ENCODE measurements at regions not wholly inside any gene's neighbourhood (a gene's known extent, or its start where the extent isn't known, plus 50 kb on each side); places are given as distances from the start of the nearest gene placed in this dataset.

DNA sequence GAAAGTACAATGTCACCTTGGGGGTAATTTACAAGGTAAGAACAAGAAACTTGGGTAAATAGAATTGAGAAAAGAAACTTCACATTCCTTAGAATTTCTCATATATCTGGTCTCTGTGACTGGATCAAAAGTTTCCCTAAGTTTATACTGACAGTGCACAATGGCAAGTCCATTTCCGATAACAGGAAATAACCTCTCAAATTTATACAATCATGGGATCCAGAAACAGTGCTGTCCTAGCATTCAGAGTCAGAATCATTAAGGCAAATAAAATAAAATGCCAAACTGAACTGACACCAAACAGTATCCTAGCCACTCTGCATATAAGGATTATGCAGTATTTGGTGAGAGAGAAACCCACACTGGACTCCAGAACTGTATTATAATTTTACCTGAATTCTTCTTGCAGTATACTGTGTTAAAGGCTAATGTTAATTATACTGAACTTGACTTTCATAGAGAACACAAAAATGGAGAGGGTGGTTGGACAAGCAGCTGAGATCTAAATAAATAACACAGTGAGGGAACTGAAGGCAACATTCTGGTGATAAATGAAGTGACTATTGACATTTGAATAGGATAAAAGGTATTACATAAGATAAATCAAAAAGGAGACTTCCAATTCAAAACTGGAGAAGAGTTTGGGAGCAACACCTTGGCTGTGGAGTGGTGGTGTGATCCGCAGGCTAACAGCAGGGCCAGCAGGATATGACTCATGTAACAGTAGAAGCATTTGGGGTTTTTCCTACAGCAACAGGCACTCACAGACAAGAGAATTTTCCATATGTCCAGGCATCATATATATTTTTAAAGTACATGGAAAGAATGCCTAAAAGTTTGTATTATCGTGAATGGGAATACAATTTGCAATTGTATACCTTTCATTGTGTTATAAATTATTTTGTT lies 932.5 kb upstream of the MIR17HG start:
- Histone ChIP-seq H3K36me3 (ENCODE audit: insufficient read depth, low read depth, low read length) (no peaks in the 10 kb centered on the region), H3K9ac (ENCODE audit: low read depth, low read length) (no peak overlapping the region), H3K4me1 (ENCODE audit: insufficient read depth, low read length) (peaks cover 13% of the 10 kb centered on the region; the same call in 1 of the 2 replicates), H3K27ac (ENCODE audit: low read length) (no peak overlapping the region), H3K9me3 (ENCODE audit: insufficient read depth, low read depth, low read length) (no peaks in the 10 kb centered on the region), H3K4me3 (ENCODE audit: low read length) (no peak overlapping the region), H3K27me3 (ENCODE audit: insufficient read depth, low read length) (no peaks in the 10 kb centered on the region)

DNA sequence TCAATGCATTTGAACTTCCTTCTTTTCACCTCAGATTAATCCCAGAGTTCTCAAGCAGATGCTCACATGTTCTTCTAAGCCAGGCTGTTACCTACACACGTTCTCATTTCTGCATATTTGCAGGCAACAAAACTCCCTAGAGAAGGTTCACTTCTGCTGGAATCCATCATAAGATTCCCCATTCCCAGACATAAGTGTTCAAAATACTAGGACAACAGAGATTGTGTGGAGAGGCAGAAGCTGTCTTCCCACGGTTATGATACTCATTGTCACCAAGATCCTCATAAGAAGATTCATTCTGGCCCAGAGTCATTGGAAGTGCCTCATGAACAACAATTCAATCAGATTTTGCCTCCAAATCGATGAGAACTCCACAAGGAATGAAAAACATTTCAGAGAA lies 931.6 kb upstream of the MIR17HG start:
- H3K36me3 ChIP-seq (ENCODE audit: insufficient read depth, low read depth, low read length), result no peaks in the 10 kb centered on the region
- no peaks in the 10 kb centered on the region for H3K27me3 ChIP-seq (ENCODE audit: insufficient read depth, low read length)
- H3K9ac ChIP-seq (ENCODE audit: low read depth, low read length), result no peak overlapping the region
- H3K9me3 ChIP-seq (ENCODE audit: insufficient read depth, low read depth, low read length), result no peaks in the 10 kb centered on the region
- H3K27ac ChIP-seq (ENCODE audit: low read length), result no peak overlapping the region
- H3K4me3 ChIP-seq (ENCODE audit: low read length), result no peak overlapping the region
- peaks cover 13% of the 10 kb centered on the region; the same call in 1 of the 2 replicates for H3K4me1 ChIP-seq (ENCODE audit: insufficient read depth, low read length)

DNA sequence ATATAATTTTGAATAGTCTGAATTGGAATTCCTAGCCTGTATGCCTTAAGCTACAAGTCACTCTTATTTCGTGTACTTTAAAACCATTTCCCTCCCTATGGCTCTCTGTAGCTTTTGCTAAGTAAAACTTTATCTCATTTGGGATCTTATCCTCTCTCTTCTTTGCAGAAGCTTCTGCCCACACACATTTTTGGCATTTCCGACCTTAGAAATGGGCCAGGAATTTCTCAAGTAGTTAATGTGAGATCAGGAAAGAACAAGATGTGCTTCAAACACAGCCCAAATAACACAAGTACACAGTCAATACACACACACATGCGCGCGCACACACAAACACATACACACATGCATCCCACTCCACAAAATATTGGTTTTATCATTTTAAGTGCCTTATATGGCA lies 931.0 kb upstream of the MIR17HG start:
- peaks cover 13% of the 10 kb centered on the region; the same call in 1 of the 2 replicates for H3K4me1 ChIP-seq (ENCODE audit: insufficient read depth, low read length)
- H3K36me3 ChIP-seq (ENCODE audit: insufficient read depth, low read depth, low read length), result no peaks in the 10 kb centered on the region
- H3K9ac ChIP-seq (ENCODE audit: low read depth, low read length), result no peak overlapping the region
- no peak overlapping the region for H3K4me3 ChIP-seq (ENCODE audit: low read length)
- H3K27me3 ChIP-seq (ENCODE audit: insufficient read depth, low read length), result no peaks in the 10 kb centered on the region
- H3K9me3 ChIP-seq (ENCODE audit: insufficient read depth, low read depth, low read length), result no peaks in the 10 kb centered on the region
- H3K27ac ChIP-seq (ENCODE audit: low read length), result no peak overlapping the region

DNA sequence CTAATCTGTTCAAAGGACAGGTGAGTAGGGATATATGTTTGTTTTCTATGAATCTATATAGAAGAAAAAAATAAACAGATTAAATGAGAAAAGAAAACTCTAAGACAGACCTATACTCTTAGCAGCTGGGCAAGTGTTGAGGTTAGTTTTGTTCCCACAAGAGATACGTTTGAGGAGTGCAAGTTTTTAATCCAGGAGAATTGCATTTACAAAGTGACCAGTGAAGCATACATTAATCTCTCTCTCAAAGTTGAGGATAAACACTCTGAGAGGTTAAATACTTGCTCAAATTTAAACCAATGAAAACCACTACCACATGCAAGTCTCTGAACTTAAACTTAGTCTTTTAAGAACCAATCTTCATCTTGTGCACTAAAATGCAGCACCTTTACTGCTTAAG lies 930.5 kb upstream of the MIR17HG start:
- Histone ChIP-seq H3K9ac (ENCODE audit: low read depth, low read length) (no peak overlapping the region), H3K9me3 (ENCODE audit: insufficient read depth, low read depth, low read length) (no peaks in the 10 kb centered on the region), H3K4me1 (ENCODE audit: insufficient read depth, low read length) (peaks cover 13% of the 10 kb centered on the region; the same call in 1 of the 2 replicates), H3K27me3 (ENCODE audit: insufficient read depth, low read length) (no peaks in the 10 kb centered on the region), H3K4me3 (ENCODE audit: low read length) (no peak overlapping the region), H3K27ac (ENCODE audit: low read length) (no peak overlapping the region), H3K36me3 (ENCODE audit: insufficient read depth, low read depth, low read length) (no peaks in the 10 kb centered on the region)

DNA sequence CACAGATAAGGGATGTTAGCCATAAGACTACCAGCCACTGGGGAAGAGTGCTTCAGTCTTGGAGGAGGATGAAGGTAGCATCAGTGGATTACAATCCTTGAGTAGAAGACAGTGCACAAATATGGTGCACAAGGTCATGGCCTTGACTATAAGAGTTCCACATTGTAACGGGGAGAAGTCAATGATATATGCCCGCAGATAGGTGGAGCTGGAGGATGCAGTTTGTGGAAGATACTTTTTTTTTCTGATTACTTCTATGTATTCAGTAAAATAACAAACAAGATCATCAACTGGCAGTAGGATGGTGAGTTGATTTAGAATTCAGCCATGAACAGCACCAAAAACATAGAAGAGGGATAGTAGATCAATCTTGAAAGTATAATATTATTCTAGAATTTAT lies 926.8 kb upstream of the MIR17HG start:
- Histone ChIP-seq H3K4me1 (ENCODE audit: insufficient read depth, low read length) (no peaks in the 10 kb centered on the region), H3K9me3 (ENCODE audit: insufficient read depth, low read depth, low read length) (no peaks in the 10 kb centered on the region), H3K9ac (ENCODE audit: low read depth, low read length) (no peak overlapping the region), H3K36me3 (ENCODE audit: insufficient read depth, low read depth, low read length) (no peaks in the 10 kb centered on the region), H3K27ac (ENCODE audit: low read length) (no peak overlapping the region), H3K4me3 (ENCODE audit: low read length) (no peak overlapping the region), H3K27me3 (ENCODE audit: insufficient read depth, low read length) (no peaks in the 10 kb centered on the region)

DNA sequence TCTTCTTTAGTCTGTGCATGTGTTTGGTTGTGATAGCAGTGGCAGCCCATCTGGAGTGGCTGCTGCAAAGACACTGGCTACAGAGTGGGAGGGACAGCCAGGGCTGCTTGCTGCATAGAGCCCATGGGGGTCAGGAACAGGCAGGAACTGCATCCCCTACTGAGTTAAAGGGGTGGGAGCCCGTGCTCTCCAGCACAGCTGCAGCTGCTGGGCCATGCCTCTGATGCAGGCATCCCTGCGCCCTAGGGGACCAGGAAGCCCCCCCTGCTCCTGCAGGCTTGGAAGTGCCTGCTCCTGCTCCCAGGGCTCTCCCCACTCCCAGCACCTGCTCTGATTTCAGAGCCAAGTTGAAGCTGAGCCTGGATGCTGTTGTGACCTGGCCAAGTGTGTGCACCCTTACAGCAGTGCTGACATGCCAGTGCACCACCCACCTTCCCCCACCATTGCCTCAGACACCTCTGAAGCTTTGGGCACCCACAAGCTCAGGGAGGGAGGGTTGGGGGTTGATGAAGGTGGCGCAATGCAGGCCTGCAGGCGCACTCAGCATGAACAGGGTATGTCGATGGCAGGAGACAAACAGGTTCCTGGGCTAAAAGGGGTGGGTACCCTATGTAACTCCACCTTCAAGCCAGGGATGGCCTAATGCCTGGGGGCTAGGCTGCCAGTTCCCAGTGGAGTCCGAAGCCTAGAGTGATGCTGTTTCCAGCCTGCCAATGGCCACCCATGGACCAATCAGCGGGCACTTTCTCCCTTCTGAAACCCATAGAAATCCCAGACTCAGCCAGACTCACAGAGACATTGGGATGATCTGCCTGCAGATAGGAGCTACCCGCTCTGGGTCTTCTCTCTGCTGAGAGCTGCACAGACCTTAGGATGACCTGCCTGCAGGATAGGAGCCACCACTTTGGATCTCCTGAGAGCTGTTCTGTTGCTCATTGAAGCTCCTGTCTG lies 919.9 kb upstream of the MIR17HG start:
- no peak overlapping the region for H3K4me3 ChIP-seq (ENCODE audit: low read length)
- no peaks in the 10 kb centered on the region for H3K4me1 ChIP-seq (ENCODE audit: insufficient read depth, low read length)
- H3K9me3 ChIP-seq (ENCODE audit: insufficient read depth, low read depth, low read length), result no peaks in the 10 kb centered on the region
- H3K27ac ChIP-seq (ENCODE audit: low read length), result no peak overlapping the region
- no peaks in the 10 kb centered on the region for H3K27me3 ChIP-seq (ENCODE audit: insufficient read depth, low read length)
- H3K9ac ChIP-seq (ENCODE audit: low read depth, low read length), result no peak overlapping the region
- H3K36me3 ChIP-seq (ENCODE audit: insufficient read depth, low read depth, low read length), result no peaks in the 10 kb centered on the region

DNA sequence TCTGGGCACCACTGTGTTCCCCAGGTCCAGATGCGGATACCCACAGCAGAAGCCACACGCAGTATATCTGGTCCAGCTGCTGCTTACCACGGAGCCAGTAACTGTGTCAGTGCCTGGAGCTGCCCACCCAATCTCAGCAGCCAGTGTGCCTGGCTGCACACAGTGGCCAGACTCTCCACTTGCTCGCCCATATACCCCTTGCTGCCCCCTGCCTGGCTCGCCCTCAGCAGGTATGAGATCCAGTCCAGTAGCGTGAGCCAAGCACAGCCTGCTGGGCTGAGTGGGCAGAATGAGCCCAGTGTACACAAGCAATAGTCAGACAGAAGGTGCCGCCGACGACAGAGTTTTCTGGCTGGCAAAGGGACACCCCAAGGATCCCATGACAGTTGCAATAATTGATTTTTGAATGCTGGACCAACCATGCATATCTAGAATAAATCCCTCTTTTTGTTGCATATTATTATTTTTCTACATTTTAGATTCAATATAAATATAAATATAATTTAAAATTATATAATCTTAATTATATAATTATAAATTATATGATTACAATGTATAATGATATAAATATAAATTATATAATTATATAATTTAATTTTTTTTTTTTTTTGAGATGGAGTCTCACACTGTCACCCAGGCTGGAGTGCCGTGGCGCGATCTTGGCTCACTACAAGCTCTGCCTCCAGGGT lies 918.8 kb upstream of the MIR17HG start:
- no peaks in the 10 kb centered on the region for H3K36me3 ChIP-seq (ENCODE audit: insufficient read depth, low read depth, low read length)
- H3K4me3 ChIP-seq (ENCODE audit: low read length), result no peak overlapping the region
- no peak overlapping the region for H3K9ac ChIP-seq (ENCODE audit: low read depth, low read length)
- H3K27ac ChIP-seq (ENCODE audit: low read length), result no peak overlapping the region
- no peaks in the 10 kb centered on the region for H3K4me1 ChIP-seq (ENCODE audit: insufficient read depth, low read length)
- H3K27me3 ChIP-seq (ENCODE audit: insufficient read depth, low read length), result no peaks in the 10 kb centered on the region
- H3K9me3 ChIP-seq (ENCODE audit: insufficient read depth, low read depth, low read length), result no peaks in the 10 kb centered on the region

DNA sequence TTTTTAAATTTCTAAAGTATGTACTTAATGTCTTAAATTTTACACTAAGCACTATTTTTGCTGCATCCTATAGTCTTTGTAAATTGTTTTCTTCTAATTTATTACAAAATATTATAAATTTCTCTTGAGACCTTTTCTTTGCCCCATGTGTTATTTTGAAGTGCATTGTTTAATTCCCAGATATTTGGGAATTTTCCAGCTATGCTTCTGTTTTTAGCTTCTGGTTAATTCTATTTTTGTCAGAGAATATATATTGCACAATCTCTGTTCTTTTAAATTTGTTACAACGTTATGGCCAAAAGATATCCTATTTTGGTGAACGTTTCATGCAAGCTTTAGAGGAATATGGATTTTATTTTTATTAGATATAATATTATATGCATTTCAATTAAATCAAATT lies 917.4 kb upstream of the MIR17HG start:
- H3K27ac ChIP-seq (ENCODE audit: low read length), result no peak overlapping the region
- H3K4me3 ChIP-seq (ENCODE audit: low read length), result no peak overlapping the region
- no peaks in the 10 kb centered on the region for H3K27me3 ChIP-seq (ENCODE audit: insufficient read depth, low read length)
- no peaks in the 10 kb centered on the region for H3K9me3 ChIP-seq (ENCODE audit: insufficient read depth, low read depth, low read length)
- no peaks in the 10 kb centered on the region for H3K36me3 ChIP-seq (ENCODE audit: insufficient read depth, low read depth, low read length)
- no peak overlapping the region for H3K9ac ChIP-seq (ENCODE audit: low read depth, low read length)
- H3K4me1 ChIP-seq (ENCODE audit: insufficient read depth, low read length), result no peaks in the 10 kb centered on the region

DNA sequence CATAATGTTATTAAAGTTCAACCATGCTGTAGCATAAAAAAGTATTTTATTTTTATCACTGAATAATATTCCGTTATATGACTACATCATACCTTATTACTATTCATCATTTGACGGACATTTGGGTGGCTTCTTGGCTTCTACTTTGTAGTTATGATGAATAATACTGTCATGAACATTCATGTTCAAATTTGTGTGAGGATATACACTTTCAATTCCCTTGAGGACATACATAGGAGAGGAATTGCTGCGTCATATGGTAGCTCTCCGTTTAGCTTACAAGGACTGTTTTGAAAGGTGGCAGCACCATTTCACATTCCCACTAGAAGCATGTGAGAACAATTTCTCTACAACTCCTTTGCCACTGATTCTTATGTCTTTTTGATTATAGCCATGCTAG lies 910.8 kb upstream of the MIR17HG start:
- no peak overlapping the region for H3K9ac ChIP-seq (ENCODE audit: low read depth, low read length)
- no peak overlapping the region for H3K4me3 ChIP-seq (ENCODE audit: low read length)
- H3K27me3 ChIP-seq (ENCODE audit: insufficient read depth, low read length), result no peaks in the 10 kb centered on the region
- no peaks in the 10 kb centered on the region for H3K36me3 ChIP-seq (ENCODE audit: insufficient read depth, low read depth, low read length)
- H3K4me1 ChIP-seq (ENCODE audit: insufficient read depth, low read length), result no peaks in the 10 kb centered on the region
- no peak overlapping the region for H3K27ac ChIP-seq (ENCODE audit: low read length)
- H3K9me3 ChIP-seq (ENCODE audit: insufficient read depth, low read depth, low read length), result no peaks in the 10 kb centered on the region

DNA sequence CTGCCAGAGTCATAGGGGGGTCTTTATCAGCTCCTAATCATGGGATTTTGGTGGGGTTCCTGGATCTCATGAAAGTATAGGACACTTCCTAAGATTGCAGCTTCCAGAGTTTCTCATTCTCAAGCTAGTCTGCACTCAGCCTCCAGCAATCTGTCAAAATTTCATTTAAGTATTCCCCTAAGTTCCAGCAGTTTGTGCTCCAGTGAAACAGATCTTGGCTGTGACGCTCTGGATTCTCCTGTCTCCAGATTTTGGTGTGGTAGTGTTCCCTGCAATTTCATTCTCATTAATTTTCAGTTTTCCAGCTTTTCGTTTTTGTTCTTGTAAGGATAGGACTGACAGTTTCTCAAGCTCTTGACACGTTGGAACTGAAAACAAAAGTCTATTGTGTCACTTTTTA lies 908.9 kb upstream of the MIR17HG start:
- no peak overlapping the region for H3K4me3 ChIP-seq (ENCODE audit: low read length)
- no peak overlapping the region for H3K9ac ChIP-seq (ENCODE audit: low read depth, low read length)
- no peaks in the 10 kb centered on the region for H3K9me3 ChIP-seq (ENCODE audit: insufficient read depth, low read depth, low read length)
- H3K36me3 ChIP-seq (ENCODE audit: insufficient read depth, low read depth, low read length), result no peaks in the 10 kb centered on the region
- no peak overlapping the region for H3K27ac ChIP-seq (ENCODE audit: low read length)
- no peaks in the 10 kb centered on the region for H3K4me1 ChIP-seq (ENCODE audit: insufficient read depth, low read length)
- no peaks in the 10 kb centered on the region for H3K27me3 ChIP-seq (ENCODE audit: insufficient read depth, low read length)

DNA sequence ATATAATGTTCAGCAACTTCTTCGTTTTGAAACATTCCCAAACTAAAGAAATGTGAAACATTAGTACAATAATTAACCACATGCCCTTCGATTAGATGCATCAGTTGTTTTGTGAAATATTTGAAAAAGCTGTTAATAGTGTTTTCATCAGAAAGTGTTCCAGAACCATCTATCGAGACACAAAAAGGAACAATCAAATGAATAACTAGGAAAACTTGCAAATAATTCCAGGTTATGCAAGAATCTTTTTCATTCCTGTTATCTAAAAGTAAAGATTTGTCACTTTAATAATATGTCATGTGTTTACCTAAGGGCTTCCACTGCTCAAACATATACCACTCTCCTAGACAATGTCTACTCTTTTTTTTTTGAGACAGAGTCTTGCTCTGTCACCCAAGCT lies 904.2 kb upstream of the MIR17HG start:
- H3K4me1 ChIP-seq (ENCODE audit: insufficient read depth, low read length), result no peaks in the 10 kb centered on the region
- H3K4me3 ChIP-seq (ENCODE audit: low read length), result no peak overlapping the region
- no peaks in the 10 kb centered on the region for H3K9me3 ChIP-seq (ENCODE audit: insufficient read depth, low read depth, low read length)
- H3K27ac ChIP-seq (ENCODE audit: low read length), result no peak overlapping the region
- H3K9ac ChIP-seq (ENCODE audit: low read depth, low read length), result no peak overlapping the region
- no peaks in the 10 kb centered on the region for H3K27me3 ChIP-seq (ENCODE audit: insufficient read depth, low read length)
- H3K36me3 ChIP-seq (ENCODE audit: insufficient read depth, low read depth, low read length), result no peaks in the 10 kb centered on the region
